Ishikawa (cell line): ENCODE measurements at regions not wholly inside any gene's neighbourhood (a gene's known extent, or its start where the extent isn't known, plus 50 kb on each side); places are given as distances from the start of the nearest gene placed in this dataset.

Experiments
- CEBPB ChIP-seq: IDR thresholded peaks from 2 replicates; pipeline ENCODE4 v1.6.1; 2012
- CREB1 ChIP-seq: IDR thresholded peaks from 2 replicates; pipeline ENCODE4 v1.6.1; 2012; ENCODE audit warnings: low read depth
- EGR1 ChIP-seq: IDR thresholded peaks from 2 replicates; pipeline ENCODE4 v1.6.1; 2012
- EP300 ChIP-seq: IDR thresholded peaks from 2 replicates; pipeline ENCODE4 v1.6.1; 2012; ENCODE audit warnings: borderline replicate concordance
- FOXM1 ChIP-seq: IDR thresholded peaks from 2 replicates; pipeline ENCODE4 v1.6.1; 2012; ENCODE audit warnings: low read depth, borderline replicate concordance
- RAD21 ChIP-seq: IDR thresholded peaks from 2 replicates; pipeline ENCODE4 v1.6.1; 2012; ENCODE audit warnings: low read depth
- TAF1 ChIP-seq: IDR thresholded peaks from 2 replicates; pipeline ENCODE4 v1.6.1; 2012; ENCODE audit warnings: low read depth, mild to moderate bottlenecking
- TEAD4 ChIP-seq: IDR thresholded peaks from 2 replicates; pipeline ENCODE4 v1.6.1; 2012

GRCh38 chr22:48576333-48577013, 1251.2 kb downstream of the BRD1 start:
- TF ChIP-seq FOXM1 (no peak), RAD21 (no peak), EP300 (no peak), CEBPB (no peak), CREB1 (no peak), TEAD4 (no peak), EGR1 (no peak), TAF1 (no peak)
